ENCODE measurements at regions not wholly inside any gene's neighbourhood (a gene's known extent, or its start where the extent isn't known, plus 50 kb on each side); places are given as distances from the start of the nearest gene placed in this dataset.
A peak's percentile ranks its signal among the peaks of the same experiment; 100 is the strongest.

DNA sequence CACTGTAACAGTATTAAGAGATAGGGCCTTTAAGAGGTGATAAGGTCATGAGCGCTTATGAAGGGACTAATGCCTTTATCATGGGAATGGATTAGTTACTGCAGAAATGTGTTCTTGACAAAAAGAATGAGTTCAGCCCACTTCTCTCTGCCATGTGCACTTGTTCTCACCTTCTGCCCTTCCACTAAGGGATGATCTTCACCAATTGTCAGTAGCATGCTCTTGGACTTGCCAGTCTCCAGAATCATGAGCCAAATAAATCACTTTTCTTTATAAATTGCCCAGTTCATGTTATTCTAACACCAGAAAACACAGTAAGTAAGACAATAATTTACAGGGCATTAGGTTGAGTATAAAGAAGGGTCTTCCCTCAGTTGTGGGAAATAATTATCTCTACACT lies 189.1 kb downstream of the CRPPA start:
- Mint-ChIP-seq H3K4me3 (no peak overlapping the region), H3K27me3 (ENCODE audit: insufficient read depth) (no peaks in the 10 kb centered on the region), H3K27ac (no peak overlapping the region), H3K36me3 (ENCODE audit: low read depth) (no peaks in the 10 kb centered on the region), H3K9me3 (peaks cover 13% of the 10 kb centered on the region), H3K4me1 (ENCODE audit: low read depth) (no peaks in the 10 kb centered on the region)
- DNase-seq (ENCODE audit: low spot score), result no peak
- intact Hi-C loops (cut with micrococcal nuclease), result no loop called here

DNA sequence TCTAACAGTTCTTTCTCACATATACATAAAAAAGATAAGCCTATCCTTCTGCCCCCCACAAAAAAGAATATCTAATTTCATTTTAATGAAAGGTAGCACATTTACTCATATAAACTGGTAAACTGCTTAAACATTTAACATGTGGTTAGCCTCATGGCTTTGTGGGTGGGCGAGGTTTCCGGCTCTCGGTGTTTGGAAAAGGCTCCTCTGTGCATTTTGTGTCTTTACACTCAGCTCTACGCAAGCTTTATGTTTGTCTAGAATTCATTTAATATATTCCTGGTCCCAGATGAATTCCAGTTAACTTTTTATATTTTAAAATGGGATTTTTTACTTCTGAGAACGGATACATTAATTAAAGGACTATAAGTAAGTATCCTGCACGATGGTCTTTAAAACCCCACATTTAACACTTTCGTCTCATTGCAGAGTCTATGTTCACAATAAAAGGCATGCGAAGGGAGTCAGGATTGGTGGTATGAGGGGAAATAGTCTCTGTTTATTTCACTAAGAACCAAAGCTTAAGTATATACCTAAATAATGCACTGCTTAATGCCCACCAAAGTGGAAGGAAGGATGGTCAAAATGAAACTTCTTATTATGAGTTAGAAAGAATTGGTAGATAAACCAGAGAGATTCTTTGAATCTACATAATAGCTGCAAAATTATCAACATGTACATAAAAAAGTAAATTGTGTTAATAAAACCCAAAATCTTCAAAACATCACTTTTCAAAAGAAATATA lies 197.2 kb downstream of the CRPPA start:
- peaks cover 3% of the 10 kb centered on the region for H3K9me3 Mint-ChIP-seq
- H3K27me3 Mint-ChIP-seq (ENCODE audit: insufficient read depth), result no peaks in the 10 kb centered on the region
- peak; percentile 4 for DNase-seq (ENCODE audit: low spot score)
- H3K4me1 Mint-ChIP-seq (ENCODE audit: low read depth), result peaks cover 7% of the 10 kb centered on the region
- H3K36me3 Mint-ChIP-seq (ENCODE audit: low read depth), result no peaks in the 10 kb centered on the region
- intact Hi-C loops (cut with micrococcal nuclease), result no loop called here
- H3K27ac Mint-ChIP-seq, result no peak overlapping the region
- H3K4me3 Mint-ChIP-seq, result no peak overlapping the region

DNA sequence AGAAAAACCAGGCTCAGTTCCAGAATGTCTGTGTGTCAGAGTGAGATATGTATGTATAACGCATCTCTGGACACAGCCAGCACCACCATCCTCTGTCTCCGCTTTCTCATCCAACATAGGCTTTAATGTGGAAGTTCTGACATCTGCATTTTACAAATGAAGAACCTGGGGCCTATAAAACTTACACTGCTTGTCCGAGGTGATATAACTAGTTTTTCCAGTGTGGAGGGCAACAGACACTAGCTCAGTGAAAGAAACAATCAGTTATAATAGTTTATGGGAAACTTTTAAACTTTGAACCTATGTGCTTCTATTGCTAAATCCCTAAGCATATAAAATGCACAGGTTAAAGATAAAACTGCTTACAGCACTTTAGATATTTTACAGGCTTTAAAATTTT lies 208.7 kb downstream of the CRPPA start:
- intact Hi-C loops (cut with micrococcal nuclease), result no loop called here
- Mint-ChIP-seq H3K36me3 (ENCODE audit: low read depth) (no peaks in the 10 kb centered on the region), H3K4me3 (no peak overlapping the region), H3K9me3 (no peaks in the 10 kb centered on the region), H3K4me1 (ENCODE audit: low read depth) (no peaks in the 10 kb centered on the region), H3K27ac (no peak overlapping the region), H3K27me3 (ENCODE audit: insufficient read depth) (no peaks in the 10 kb centered on the region)
- DNase-seq (ENCODE audit: low spot score), result no peak

DNA sequence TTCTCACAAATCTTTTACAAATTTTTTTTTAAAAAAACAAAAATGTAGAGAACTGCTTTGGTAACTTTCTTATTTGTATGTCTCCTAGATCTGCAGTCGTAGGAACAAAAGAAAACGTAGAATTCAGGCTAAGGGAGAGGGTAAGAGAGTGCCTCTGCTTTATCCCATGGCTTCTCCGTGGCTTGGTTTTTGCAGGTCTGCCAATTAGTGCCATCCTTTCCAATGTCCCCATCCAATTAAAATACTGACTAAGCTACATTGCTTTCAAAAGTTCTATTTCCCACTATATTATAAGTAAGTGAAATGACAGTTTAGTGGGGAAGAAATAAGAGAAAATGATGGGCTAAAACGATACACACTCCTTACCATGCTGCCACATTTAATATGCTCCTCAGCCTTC lies 209.3 kb downstream of the CRPPA start:
- no peaks in the 10 kb centered on the region for H3K27me3 Mint-ChIP-seq (ENCODE audit: insufficient read depth)
- H3K9me3 Mint-ChIP-seq, result no peaks in the 10 kb centered on the region
- H3K4me1 Mint-ChIP-seq (ENCODE audit: low read depth), result no peaks in the 10 kb centered on the region
- no peak overlapping the region for H3K27ac Mint-ChIP-seq
- intact Hi-C loops (cut with micrococcal nuclease), result no loop called here
- no peak for DNase-seq (ENCODE audit: low spot score)
- no peaks in the 10 kb centered on the region for H3K36me3 Mint-ChIP-seq (ENCODE audit: low read depth)
- H3K4me3 Mint-ChIP-seq, result no peak overlapping the region

DNA sequence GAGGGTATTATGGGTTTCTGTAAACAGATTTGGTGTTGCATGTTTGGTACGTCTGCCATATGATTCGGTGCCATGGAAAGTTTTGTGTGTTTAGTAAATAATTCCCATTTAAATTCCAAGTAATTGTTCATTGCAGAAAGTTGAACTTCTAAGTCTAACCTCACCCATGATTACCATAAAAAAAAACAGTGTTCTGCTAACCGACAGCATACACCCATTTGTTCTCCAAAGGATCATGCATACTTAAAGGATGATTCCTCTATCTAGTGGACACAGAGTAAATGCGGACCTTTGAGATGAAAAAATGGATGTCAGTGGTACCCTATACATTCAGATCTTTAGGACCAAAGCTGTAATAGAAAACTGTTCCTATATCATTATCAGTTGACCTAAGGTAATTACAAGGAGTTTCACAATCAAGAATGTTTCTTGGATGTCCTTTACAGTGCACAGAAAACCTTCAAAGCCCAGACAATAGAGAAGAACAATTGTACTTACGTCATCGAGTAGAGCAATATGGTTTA lies 209.9 kb downstream of the CRPPA start:
- Mint-ChIP-seq H3K4me3 (no peak overlapping the region), H3K27ac (no peak overlapping the region)

DNA sequence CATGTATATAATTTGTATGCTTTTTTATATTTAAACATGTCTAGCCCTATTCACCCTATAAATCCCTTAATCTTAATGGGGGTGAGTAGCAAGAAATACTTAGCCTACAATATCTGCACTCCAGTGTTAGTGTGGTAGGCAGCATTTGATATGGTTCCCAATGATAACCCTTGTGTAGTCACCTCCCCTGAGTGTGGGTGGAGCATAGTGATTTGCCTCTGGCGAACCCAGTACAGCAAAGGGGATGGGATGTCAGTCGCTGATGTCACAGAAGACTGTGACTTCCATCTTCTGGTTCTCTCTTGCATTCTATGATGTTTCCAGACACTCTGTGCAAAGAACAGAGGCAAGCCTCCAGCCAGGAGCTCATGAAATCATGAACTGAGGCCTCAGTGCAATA lies 211.2 kb downstream of the CRPPA start:
- no peaks in the 10 kb centered on the region for H3K36me3 Mint-ChIP-seq (ENCODE audit: low read depth)
- H3K4me3 Mint-ChIP-seq, result no peak overlapping the region
- H3K27ac Mint-ChIP-seq, result no peak overlapping the region
- no peaks in the 10 kb centered on the region for H3K27me3 Mint-ChIP-seq (ENCODE audit: insufficient read depth)
- DNase-seq (ENCODE audit: low spot score), result no peak
- no peaks in the 10 kb centered on the region for H3K9me3 Mint-ChIP-seq
- no peaks in the 10 kb centered on the region for H3K4me1 Mint-ChIP-seq (ENCODE audit: low read depth)
- intact Hi-C loops (cut with micrococcal nuclease), result no loop called here

More for the DNA sequence above, 209.9 kb downstream of the CRPPA start:
- Mint-ChIP-seq H3K27me3 (ENCODE audit: insufficient read depth) (no peaks in the 10 kb centered on the region), H3K36me3 (ENCODE audit: low read depth) (no peaks in the 10 kb centered on the region), H3K4me1 (ENCODE audit: low read depth) (no peaks in the 10 kb centered on the region), H3K9me3 (no peaks in the 10 kb centered on the region)
- DNase-seq (ENCODE audit: low spot score), result no peak
- intact Hi-C loops (cut with micrococcal nuclease), result no loop called here

DNA sequence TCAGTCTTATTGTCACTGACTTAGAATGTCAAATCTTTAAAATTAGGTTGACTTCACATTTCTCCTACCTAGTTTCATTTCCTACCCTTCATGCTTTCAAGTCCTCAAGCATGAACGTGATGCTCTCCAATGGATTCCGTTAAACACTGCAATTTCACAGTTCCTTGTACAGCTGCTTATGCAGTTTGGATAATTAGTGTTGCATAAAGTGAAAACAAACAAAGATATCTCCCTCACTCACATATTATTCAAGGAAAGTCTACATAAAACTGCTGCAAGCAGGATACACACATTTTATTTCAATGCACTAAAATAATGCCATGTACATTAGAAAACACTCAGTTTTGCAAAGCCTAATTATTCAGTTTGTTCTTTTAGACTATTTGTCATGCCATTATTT lies 214.0 kb downstream of the CRPPA start:
- Mint-ChIP-seq H3K27me3 (ENCODE audit: insufficient read depth) (peaks cover 2% of the 10 kb centered on the region), H3K27ac (no peak overlapping the region), H3K9me3 (no peaks in the 10 kb centered on the region), H3K4me1 (ENCODE audit: low read depth) (no peaks in the 10 kb centered on the region), H3K36me3 (ENCODE audit: low read depth) (no peaks in the 10 kb centered on the region), H3K4me3 (no peak overlapping the region)
- DNase-seq (ENCODE audit: low spot score), result no peak
- intact Hi-C loops (cut with micrococcal nuclease), result no loop called here

DNA sequence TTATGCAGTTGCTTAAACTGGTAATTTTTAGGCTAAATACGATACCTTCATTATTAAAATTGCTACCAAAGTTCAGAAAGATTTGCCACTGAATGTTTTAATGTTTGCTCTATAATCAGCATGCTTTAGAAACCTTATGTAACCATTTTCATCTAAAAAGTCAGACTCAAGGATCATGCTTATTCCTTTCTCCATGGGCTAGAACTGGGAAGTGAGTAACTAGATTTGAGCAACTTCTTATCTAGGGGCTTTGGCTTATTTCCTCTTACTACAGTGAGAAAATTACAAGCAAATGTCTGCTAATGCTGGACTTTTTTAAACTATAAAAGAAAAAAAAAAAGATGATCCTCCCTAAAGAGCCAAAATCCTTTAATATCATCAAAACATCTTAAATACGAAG lies 215.9 kb downstream of the CRPPA start:
- no peak overlapping the region for H3K4me3 Mint-ChIP-seq
- H3K27ac Mint-ChIP-seq, result no peak overlapping the region
- no peaks in the 10 kb centered on the region for H3K4me1 Mint-ChIP-seq (ENCODE audit: low read depth)
- H3K9me3 Mint-ChIP-seq, result no peaks in the 10 kb centered on the region
- H3K36me3 Mint-ChIP-seq (ENCODE audit: low read depth), result no peaks in the 10 kb centered on the region
- H3K27me3 Mint-ChIP-seq (ENCODE audit: insufficient read depth), result peaks cover 2% of the 10 kb centered on the region
- DNase-seq (ENCODE audit: low spot score), result no peak
- intact Hi-C loops (cut with micrococcal nuclease), result no loop called here

DNA sequence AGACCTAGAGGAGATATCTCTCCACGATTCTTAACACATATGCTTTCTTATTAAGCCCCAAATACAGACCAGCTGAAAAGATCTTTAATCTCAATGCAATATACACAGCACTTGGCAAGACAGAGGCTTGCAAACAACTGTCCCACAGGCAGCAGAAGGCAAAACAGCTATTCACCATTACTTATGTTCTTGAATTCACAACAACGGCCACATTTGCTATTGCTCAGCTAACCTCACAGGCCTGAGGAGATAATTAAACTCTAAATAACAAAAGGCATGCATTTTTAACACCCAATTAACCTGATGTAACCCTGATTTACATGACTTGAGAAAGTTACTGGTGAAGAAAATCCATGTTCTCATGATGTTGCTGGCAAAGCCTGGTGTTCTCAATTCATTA lies 216.4 kb downstream of the CRPPA start:
- intact Hi-C loops (cut with micrococcal nuclease), result no loop called here
- Mint-ChIP-seq H3K36me3 (ENCODE audit: low read depth) (no peaks in the 10 kb centered on the region), H3K27me3 (ENCODE audit: insufficient read depth) (peaks cover 2% of the 10 kb centered on the region), H3K4me3 (no peak overlapping the region), H3K9me3 (no peaks in the 10 kb centered on the region), H3K4me1 (ENCODE audit: low read depth) (no peaks in the 10 kb centered on the region), H3K27ac (no peak overlapping the region)
- no peak for DNase-seq (ENCODE audit: low spot score)

DNA sequence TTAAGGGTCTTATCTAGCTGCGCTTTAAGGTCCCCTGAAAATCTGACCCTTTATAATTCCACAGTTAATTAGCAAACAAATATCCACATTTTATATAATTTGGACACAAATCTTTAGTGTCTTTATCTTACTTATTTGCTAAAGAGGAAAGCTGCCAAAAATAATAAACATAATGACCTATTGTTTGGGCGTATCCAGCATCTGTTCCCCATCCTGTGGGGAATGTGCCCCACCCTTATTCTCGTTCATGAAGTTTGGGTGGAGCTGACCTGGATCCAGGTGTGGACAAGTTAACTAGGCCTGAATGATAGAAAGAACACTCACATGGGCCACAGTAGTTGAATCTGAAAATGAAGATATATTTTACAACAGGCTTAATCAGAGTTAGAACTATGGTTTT lies 218.3 kb downstream of the CRPPA start:
- H3K4me1 Mint-ChIP-seq (ENCODE audit: low read depth), result no peaks in the 10 kb centered on the region
- peaks cover 2% of the 10 kb centered on the region for H3K27me3 Mint-ChIP-seq (ENCODE audit: insufficient read depth)
- H3K9me3 Mint-ChIP-seq, result no peaks in the 10 kb centered on the region
- no peak overlapping the region for H3K4me3 Mint-ChIP-seq
- H3K27ac Mint-ChIP-seq, result no peak overlapping the region
- no peaks in the 10 kb centered on the region for H3K36me3 Mint-ChIP-seq (ENCODE audit: low read depth)
- intact Hi-C loops (cut with micrococcal nuclease), result no loop called here
- DNase-seq (ENCODE audit: low spot score), result no peak

DNA sequence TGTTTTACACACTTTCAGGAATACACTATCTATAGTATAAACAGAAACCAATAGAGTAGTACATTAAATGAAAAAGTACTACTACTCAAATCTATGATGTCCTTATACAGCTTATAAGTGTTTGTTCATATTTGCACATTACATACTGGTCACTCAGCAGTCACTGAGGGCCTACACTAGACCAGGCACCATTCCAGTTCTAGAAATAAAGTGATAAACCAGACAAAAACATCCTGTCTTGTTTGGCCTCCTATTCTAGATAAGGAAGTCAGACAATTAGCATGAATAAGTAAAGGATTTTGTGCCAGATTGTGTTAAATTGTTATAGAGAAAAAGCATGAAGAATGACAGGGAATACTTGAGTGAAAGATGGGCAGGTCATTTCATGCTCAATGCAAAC lies 219.0 kb downstream of the CRPPA start:
- H3K4me3 Mint-ChIP-seq, result no peak overlapping the region
- intact Hi-C loops (cut with micrococcal nuclease), result no loop called here
- peaks cover 2% of the 10 kb centered on the region for H3K27me3 Mint-ChIP-seq (ENCODE audit: insufficient read depth)
- H3K36me3 Mint-ChIP-seq (ENCODE audit: low read depth), result no peaks in the 10 kb centered on the region
- DNase-seq (ENCODE audit: low spot score), result no peak
- H3K9me3 Mint-ChIP-seq, result no peaks in the 10 kb centered on the region
- H3K4me1 Mint-ChIP-seq (ENCODE audit: low read depth), result no peaks in the 10 kb centered on the region
- no peak overlapping the region for H3K27ac Mint-ChIP-seq

DNA sequence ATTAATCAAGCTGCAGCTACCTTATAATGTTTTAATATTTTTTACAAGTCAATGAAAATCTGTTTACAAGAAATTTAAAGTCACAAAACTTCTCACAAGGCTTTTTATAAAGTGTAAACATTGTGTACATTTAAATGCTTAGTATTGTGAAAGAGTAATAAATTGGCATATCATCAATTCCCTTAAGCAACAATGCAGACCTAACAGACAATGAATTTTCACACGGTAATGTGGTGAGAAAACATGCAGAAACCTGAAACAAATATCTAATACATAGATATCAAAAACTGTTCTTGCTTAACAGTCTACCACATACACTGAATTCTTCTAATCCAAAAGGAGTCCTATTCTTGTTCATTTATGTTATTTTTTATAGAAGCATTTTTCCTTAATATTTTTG lies 220.7 kb downstream of the CRPPA start:
- H3K27ac Mint-ChIP-seq, result no peak overlapping the region
- peaks cover 3% of the 10 kb centered on the region for H3K27me3 Mint-ChIP-seq (ENCODE audit: insufficient read depth)
- DNase-seq (ENCODE audit: low spot score), result no peak
- H3K36me3 Mint-ChIP-seq (ENCODE audit: low read depth), result no peaks in the 10 kb centered on the region
- no peaks in the 10 kb centered on the region for H3K4me1 Mint-ChIP-seq (ENCODE audit: low read depth)
- no peak overlapping the region for H3K4me3 Mint-ChIP-seq
- H3K9me3 Mint-ChIP-seq, result no peaks in the 10 kb centered on the region
- intact Hi-C loops (cut with micrococcal nuclease), result no loop called here

DNA sequence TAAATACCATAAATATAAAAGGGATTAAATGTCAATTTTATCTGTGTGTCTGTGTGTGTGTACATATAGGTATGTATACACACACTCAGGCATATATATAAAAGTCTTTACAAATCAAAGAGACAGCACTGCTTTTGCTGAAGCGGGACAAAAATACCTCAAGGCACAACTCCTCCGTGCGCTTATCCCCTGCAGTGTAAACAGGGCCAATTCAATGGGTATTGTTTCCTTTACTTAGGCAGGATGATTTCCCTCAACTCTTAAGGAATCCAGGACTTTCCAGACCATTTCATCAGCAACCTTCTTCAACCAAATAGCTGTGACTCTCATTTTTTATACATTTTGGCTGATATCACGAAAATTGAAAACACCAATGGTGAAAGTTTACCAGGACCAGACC lies 227.7 kb downstream of the CRPPA start:
- Mint-ChIP-seq H3K27me3 (ENCODE audit: insufficient read depth) (peaks cover 2% of the 10 kb centered on the region), H3K4me1 (ENCODE audit: low read depth) (no peaks in the 10 kb centered on the region), H3K4me3 (no peak overlapping the region), H3K9me3 (no peaks in the 10 kb centered on the region), H3K27ac (no peak overlapping the region), H3K36me3 (ENCODE audit: low read depth) (no peaks in the 10 kb centered on the region)
- DNase-seq (ENCODE audit: low spot score), result no peak
- intact Hi-C loops (cut with micrococcal nuclease), result no loop called here
